ENCODE measurements at regions not wholly inside any gene's neighbourhood (a gene's known extent, or its start where the extent isn't known, plus 50 kb on each side); places are given as distances from the start of the nearest gene placed in this dataset.

- no peak for DNase-seq
These were observed 256.9 kb downstream of the C16orf95 start for GRCh38 chr16:87060034-87060986.

GRCh38 chr16:87061243-87061920, 255.8 kb downstream of the C16orf95 start:
- DNase-seq, result no peak

GRCh38 chr16:87062569-87063442, 254.4 kb downstream of the C16orf95 start:
- no peak for DNase-seq

GRCh38 chr16:87063543-87063942, 253.6 kb downstream of the C16orf95 start:
- DNase-seq, result no peak

GRCh38 chr16:87064731-87065445, 252.3 kb downstream of the C16orf95 start:
- no peak for DNase-seq

GRCh38 chr16:87065446-87066132, 251.6 kb downstream of the C16orf95 start:
- DNase-seq, result no peak

- no peak for DNase-seq
These were observed 250.8 kb downstream of the C16orf95 start for GRCh38 chr16:87066133-87067002.

GRCh38 chr16:87067003-87067556, 250.1 kb downstream of the C16orf95 start:
- DNase-seq, result no peak

- no peak for DNase-seq
These were observed 249.1 kb downstream of the C16orf95 start for GRCh38 chr16:87067836-87068761.

GRCh38 chr16:87068762-87069150, 248.4 kb downstream of the C16orf95 start:
- no peak for DNase-seq

- no peak for DNase-seq
These were observed 246.5 kb downstream of the C16orf95 start for GRCh38 chr16:87070657-87071056.

GRCh38 chr16:87072101-87072500, 245.1 kb downstream of the C16orf95 start:
- DNase-seq, result no peak

- DNase-seq, result no peak
These were observed 242.4 kb downstream of the C16orf95 start for GRCh38 chr16:87074641-87075318.

- no peak for DNase-seq
These were observed 241.8 kb downstream of the C16orf95 start for GRCh38 chr16:87075319-87075860.

GRCh38 chr16:87076331-87076949, 240.8 kb downstream of the C16orf95 start:
- DNase-seq, result no peak

GRCh38 chr16:87076950-87077749, 240.0 kb downstream of the C16orf95 start:
- no peak for DNase-seq

- DNase-seq, result no peak
These were observed 239.5 kb downstream of the C16orf95 start for GRCh38 chr16:87077750-87078127.

Data from SHP77 treated with DMSO at 0.1 percent for 48 hours (cell line).